ENCODE measurements at regions not wholly inside any gene's neighbourhood (a gene's known extent, or its start where the extent isn't known, plus 50 kb on each side); places are given as distances from the start of the nearest gene placed in this dataset.

- TF ChIP-seq EZH2phosphoT487 (IDR thresholded peaks at IDR 0.05; ENCODE audit: borderline replicate concordance, low read depth, low read length) (no peak), CTCF (conservative IDR thresholded peaks at IDR 0.05; ENCODE audit: low read length) (no peak)
- Histone ChIP-seq H3K4me2 (ENCODE audit: low read length) (no peak overlapping the region), H2AFZ (ENCODE audit: low read length) (no peak overlapping the region), H3K9me3 (ENCODE audit: low read length) (no peaks in the 10 kb centered on the region), H3K27ac (ENCODE audit: low read depth, low read length, poor library complexity, severe bottlenecking) (no peak overlapping the region), H4K20me1 (ENCODE audit: insufficient read depth, low read length) (no peaks in the 10 kb centered on the region; the same call in 1 of the 2 replicates), H3K36me3 (ENCODE audit: insufficient read depth, low read length) (no peaks in the 10 kb centered on the region), H3K9me2 (ENCODE audit: insufficient read depth, low read length) (no peaks in the 10 kb centered on the region), H3K4me3 (ENCODE audit: low read depth, low read length, poor library complexity, severe bottlenecking) (no peak overlapping the region), H3K4me1 (ENCODE audit: insufficient read depth, low read length, poor library complexity, severe bottlenecking) (no peaks in the 10 kb centered on the region), H3K79me2 (ENCODE audit: insufficient read depth, low read depth, low read length) (no peaks in the 10 kb centered on the region)
- intact Hi-C loops (cut with micrococcal nuclease; ENCODE audit: unreplicated experiment), result no loop called here
- ChIA-PET CTCF (ENCODE audit: unreplicated experiment) (no interaction called here), POLR2A (interaction anchor here (0.7 kb wide), 1 partner anchor 213 kb away, joined by 3 read pairs; no protein-coding TSS in a partner anchor)
- no TSS peak for BruUV-seq (replicated peaks)
- no peak for DNase-seq (ENCODE audit: low spot score)
Observed at GRCh38 chr7:17495655-17496394, 197.4 kb downstream of the AHR start.

GRCh38 chr7:17497136-17497535 lies 198.7 kb downstream of the AHR start:
- no peaks in the 10 kb centered on the region for H3K79me2 ChIP-seq (ENCODE audit: insufficient read depth, low read depth, low read length)
- no peaks in the 10 kb centered on the region; the same call in 1 of the 2 replicates for H4K20me1 ChIP-seq (ENCODE audit: insufficient read depth, low read length)
- CTCF ChIA-PET (ENCODE audit: unreplicated experiment), result no interaction called here
- no peaks in the 10 kb centered on the region for H3K9me3 ChIP-seq (ENCODE audit: low read length)
- H3K4me3 ChIP-seq (ENCODE audit: low read depth, low read length, poor library complexity, severe bottlenecking), result no peak overlapping the region
- TF ChIP-seq EZH2phosphoT487 (IDR thresholded peaks at IDR 0.05; ENCODE audit: borderline replicate concordance, low read depth, low read length), result no peak
- TF ChIP-seq CTCF (conservative IDR thresholded peaks at IDR 0.05; ENCODE audit: low read length), result no peak
- no peak overlapping the region for H2AFZ ChIP-seq (ENCODE audit: low read length)
- intact Hi-C loops (cut with micrococcal nuclease; ENCODE audit: unreplicated experiment), result no loop called here
- DNase-seq (ENCODE audit: low spot score), result no peak
- no peaks in the 10 kb centered on the region for H3K4me1 ChIP-seq (ENCODE audit: insufficient read depth, low read length, poor library complexity, severe bottlenecking)
- H3K4me2 ChIP-seq (ENCODE audit: low read length), result no peak overlapping the region
- POLR2A ChIA-PET, result interaction anchor here (0.5 to 1.5 kb wide), 3 partner anchors 9 to 50 kb away, joined by 3 to 7 read pairs (median 3); no protein-coding TSS in a partner anchor
- no peaks in the 10 kb centered on the region for H3K9me2 ChIP-seq (ENCODE audit: insufficient read depth, low read length)
- BruUV-seq (replicated peaks), result no TSS peak
- H3K27ac ChIP-seq (ENCODE audit: low read depth, low read length, poor library complexity, severe bottlenecking), result no peak overlapping the region
- no peaks in the 10 kb centered on the region for H3K36me3 ChIP-seq (ENCODE audit: insufficient read depth, low read length)

DNA sequence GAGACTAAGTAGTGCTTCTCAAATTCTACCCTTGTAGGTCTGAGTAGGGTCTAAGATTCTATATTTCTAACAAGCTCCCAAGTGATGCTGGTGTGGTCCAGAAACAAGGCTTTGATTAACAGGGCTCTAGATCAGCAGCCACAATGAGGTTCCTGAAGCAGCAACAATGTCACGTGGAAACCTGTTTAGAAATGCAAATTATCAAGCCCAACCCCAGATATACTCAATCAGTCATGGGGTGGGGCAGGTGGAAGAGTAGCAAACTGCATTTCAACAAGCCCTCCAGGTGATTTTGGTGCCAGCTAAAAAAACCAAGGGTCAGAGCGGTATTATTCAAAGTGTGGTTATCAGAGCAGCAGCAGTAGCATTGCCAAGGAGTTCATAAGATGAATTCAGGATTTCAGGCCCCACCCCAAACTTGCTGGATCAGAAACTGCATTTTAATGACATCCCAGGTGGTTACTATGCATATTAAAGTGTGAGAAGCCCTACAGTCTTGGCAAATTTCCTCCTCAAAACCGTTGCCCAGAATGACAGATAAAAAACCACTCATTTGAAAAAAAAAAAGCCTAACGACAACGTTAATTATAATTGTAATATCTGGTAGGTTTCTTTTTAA lies 199.2 kb downstream of the AHR start:
- BruUV-seq (replicated peaks), result no TSS peak
- no peaks in the 10 kb centered on the region for H3K9me3 ChIP-seq (ENCODE audit: low read length)
- H3K27ac ChIP-seq (ENCODE audit: low read depth, low read length, poor library complexity, severe bottlenecking), result no peak overlapping the region
- H3K36me3 ChIP-seq (ENCODE audit: insufficient read depth, low read length), result no peaks in the 10 kb centered on the region
- intact Hi-C loops (cut with micrococcal nuclease; ENCODE audit: unreplicated experiment), result no loop called here
- TF ChIP-seq CTCF (conservative IDR thresholded peaks at IDR 0.05; ENCODE audit: low read length) (no peak), EZH2phosphoT487 (IDR thresholded peaks at IDR 0.05; ENCODE audit: borderline replicate concordance, low read depth, low read length) (no peak)
- no peak overlapping the region for H3K4me3 ChIP-seq (ENCODE audit: low read depth, low read length, poor library complexity, severe bottlenecking)
- no peaks in the 10 kb centered on the region for H3K79me2 ChIP-seq (ENCODE audit: insufficient read depth, low read depth, low read length)
- no peaks in the 10 kb centered on the region; the same call in 1 of the 2 replicates for H4K20me1 ChIP-seq (ENCODE audit: insufficient read depth, low read length)
- no peak for DNase-seq (ENCODE audit: low spot score)
- no peak overlapping the region for H2AFZ ChIP-seq (ENCODE audit: low read length)
- no peaks in the 10 kb centered on the region for H3K9me2 ChIP-seq (ENCODE audit: insufficient read depth, low read length)
- H3K4me1 ChIP-seq (ENCODE audit: insufficient read depth, low read length, poor library complexity, severe bottlenecking), result no peaks in the 10 kb centered on the region
- CTCF ChIA-PET (ENCODE audit: unreplicated experiment), result no interaction called here
- H3K4me2 ChIP-seq (ENCODE audit: low read length), result no peak overlapping the region
- POLR2A ChIA-PET, result interaction anchor here (0.5 to 1.5 kb wide), 2 partner anchors 9 to 51 kb away, joined by 3 to 7 read pairs; no protein-coding TSS in a partner anchor

Measured in OCI-LY7 (cell line).